Keratinocyte (primary cell): ENCODE measurements at regions not wholly inside any gene's neighbourhood (a gene's known extent, or its start where the extent isn't known, plus 50 kb on each side); places are given as distances from the start of the nearest gene placed in this dataset.
"Not testable (repeated sequence)": the region's sequence is repeated elsewhere in the genome, so short reads cannot be mapped to it uniquely, and the experiment has no call there.

Source experiments
- DNase-seq: peaks from one replicate; pipeline ENCODE4 v3.0.0-alpha.2; 2011; ENCODE audit warnings: low read depth, missing footprints, low spot score
- FAIRE-seq: peaks from 2 replicates; lab custom pipeline; 2011; peaks lifted over from hg19 to GRCh38; lab: Jason Lieb, UNC
- H2AFZ ChIP-seq: 2 replicates; pipeline ENCODE4 v1.6.0; 2012; ENCODE audit warnings: low read length, control low read depth, inconsistent platforms; ENCODE audit not compliant: control insufficient read depth
- H3K27ac ChIP-seq: 2 replicates; pipeline ENCODE4 v1.5.1; 2011; ENCODE audit warnings: low read length; ENCODE audit not compliant: control insufficient read depth, insufficient read depth
- H3K27me3 ChIP-seq: 3 replicates; pipeline ENCODE4 v1.6.0; 2011; ENCODE audit warnings: low read length; ENCODE audit not compliant: control insufficient read depth, insufficient read depth; ENCODE audit errors: extremely low read depth
- H3K36me3 ChIP-seq, 2 experiments: 2 replicates in 1 of 2; 3 replicates in 1 of 2; pipeline ENCODE4 v1.5.1; 2011; ENCODE audit warnings: low read length in 2 of 2, mild to moderate bottlenecking in 1 of 2; ENCODE audit not compliant: control insufficient read depth in 2 of 2, insufficient read depth in 2 of 2; ENCODE audit errors: extremely low read depth in 1 of 2
- H3K4me1 ChIP-seq: 3 replicates; pipeline ENCODE4 v1.5.1; 2011; ENCODE audit warnings: low read length; ENCODE audit not compliant: control insufficient read depth, insufficient read depth; ENCODE audit errors: extremely low read depth
- H3K4me2 ChIP-seq: 3 replicates; pipeline ENCODE4 v1.6.0; 2011; ENCODE audit warnings: low read depth, low read length; ENCODE audit not compliant: control insufficient read depth, insufficient read depth; ENCODE audit errors: extremely low read depth
- H3K4me3 ChIP-seq, 3 experiments: fragments of 200-600 bp in 1 of 3; sonication (generic) in 1 of 3; 2 replicates in 2 of 3; 3 replicates in 1 of 3; pipeline ENCODE4 v1.5.1; 2011 to 2016; ENCODE audit warnings: low read length in 3 of 3, mild to moderate bottlenecking in 3 of 3, control low read depth in 2 of 3, inconsistent platforms in 1 of 3, low read depth in 1 of 3, mixed read lengths in 1 of 3, mixed run types in 1 of 3, moderate library complexity in 1 of 3; ENCODE audit not compliant: control insufficient read depth in 2 of 3, insufficient read depth in 2 of 3; ENCODE audit errors: extremely low read depth in 1 of 3
- H3K79me2 ChIP-seq: 2 replicates; pipeline ENCODE4 v1.6.0; 2012; ENCODE audit warnings: low read length; ENCODE audit not compliant: control insufficient read depth, insufficient read depth
- H3K9ac ChIP-seq: 3 replicates; pipeline ENCODE4 v1.6.0; 2011; ENCODE audit warnings: low read length; ENCODE audit not compliant: control insufficient read depth, insufficient read depth; ENCODE audit errors: extremely low read depth
- H3K9me1 ChIP-seq: 3 replicates; pipeline ENCODE4 v1.6.0; 2011; ENCODE audit warnings: low read length; ENCODE audit not compliant: control insufficient read depth, insufficient read depth; ENCODE audit errors: extremely low read depth
- H3K9me3 ChIP-seq: 2 replicates; pipeline ENCODE4 v1.5.1; 2012; ENCODE audit warnings: low read depth, low read length; ENCODE audit not compliant: control insufficient read depth
- H4K20me1 ChIP-seq: 3 replicates; pipeline ENCODE4 v1.6.0; 2011; ENCODE audit warnings: low read length; ENCODE audit not compliant: control insufficient read depth, insufficient read depth; ENCODE audit errors: extremely low read depth
- dilution Hi-C: fragments of 300-500 bp; cut with MboI; formaldehyde crosslinking; loops from one replicate; pipeline ENCODE4 v1.7.0; 2020; ENCODE audit warnings: low sequenced_read_pairs; ENCODE audit not compliant: extremely low pct_ligation_motif_present

- H3K27me3 ChIP-seq, H3K9me3 ChIP-seq, H3K4me3 ChIP-seq, H2AFZ ChIP-seq, H3K36me3 ChIP-seq, H3K4me1 ChIP-seq, H3K9ac ChIP-seq, H3K79me2 ChIP-seq, H3K27ac ChIP-seq, H3K4me2 ChIP-seq, H4K20me1 ChIP-seq, DNase-seq, dilution Hi-C loops, H3K9me1 ChIP-seq: not testable (repeated sequence)
- peak; percentile 29 for FAIRE-seq
Observed at GRCh38 chr2:111315188-111315917, 194.6 kb downstream of the BCL2L11 start.

- H3K36me3 ChIP-seq, H3K4me3 ChIP-seq, H3K9me1 ChIP-seq, H3K9me3 ChIP-seq, dilution Hi-C loops, H3K79me2 ChIP-seq, H3K27ac ChIP-seq, H3K4me1 ChIP-seq, H4K20me1 ChIP-seq, H3K4me2 ChIP-seq, H3K9ac ChIP-seq, H2AFZ ChIP-seq, DNase-seq, H3K27me3 ChIP-seq: not testable (repeated sequence)
- peak; percentile 13 for FAIRE-seq
Observed at GRCh38 chr2:111316221-111316741, 195.6 kb downstream of the BCL2L11 start.

- H3K4me3 ChIP-seq, H3K9me1 ChIP-seq, dilution Hi-C loops, H3K4me2 ChIP-seq, H2AFZ ChIP-seq, H3K4me1 ChIP-seq, H3K27me3 ChIP-seq, H3K79me2 ChIP-seq, H3K36me3 ChIP-seq, DNase-seq, H4K20me1 ChIP-seq, H3K27ac ChIP-seq, H3K9me3 ChIP-seq, H3K9ac ChIP-seq: not testable (repeated sequence)
- peak; percentile 68 for FAIRE-seq
Observed at GRCh38 chr2:111316881-111317549, 196.3 kb downstream of the BCL2L11 start.

- H2AFZ ChIP-seq, H4K20me1 ChIP-seq, H3K4me2 ChIP-seq, H3K4me3 ChIP-seq, dilution Hi-C loops, H3K79me2 ChIP-seq, H3K9ac ChIP-seq, DNase-seq, H3K4me1 ChIP-seq, FAIRE-seq, H3K36me3 ChIP-seq, H3K9me1 ChIP-seq, H3K27me3 ChIP-seq, H3K27ac ChIP-seq, H3K9me3 ChIP-seq: not testable (repeated sequence)
Observed at GRCh38 chr2:111319552-111319951, 198.8 kb downstream of the BCL2L11 start.

GRCh38 chr2:111320264-111320663, 199.6 kb downstream of the BCL2L11 start:
- H3K27me3 ChIP-seq, H3K9me1 ChIP-seq, H3K27ac ChIP-seq, H3K4me1 ChIP-seq, H3K79me2 ChIP-seq, H4K20me1 ChIP-seq, H2AFZ ChIP-seq, H3K9me3 ChIP-seq, dilution Hi-C loops, FAIRE-seq, H3K36me3 ChIP-seq, DNase-seq, H3K9ac ChIP-seq, H3K4me2 ChIP-seq, H3K4me3 ChIP-seq: not testable (repeated sequence)
